GM18505 (cell line): ENCODE measurements at regions not wholly inside any gene's neighbourhood (a gene's known extent, or its start where the extent isn't known, plus 50 kb on each side); places are given as distances from the start of the nearest gene placed in this dataset.

Experiments used
- ATAC-seq: cut with Tn5 transposase; IDR thresholded peaks from one replicate; pipeline ENCODE4 v1.9.1; 2021; ENCODE audit not compliant: unreplicated experiment
- POLR2A ChIP-seq: IDR thresholded peaks from 4 replicates; pipeline ENCODE4 v1.6.1; 2011; ENCODE audit warnings: borderline replicate concordance; ENCODE audit not compliant: insufficient read depth, insufficient read length; ENCODE audit errors: extremely low read depth

GRCh38 chr5:130985776-130986175 lies 179.3 kb downstream of the HINT1 start:
- no peak for TF ChIP-seq POLR2A
- ATAC-seq = no peak

DNA sequence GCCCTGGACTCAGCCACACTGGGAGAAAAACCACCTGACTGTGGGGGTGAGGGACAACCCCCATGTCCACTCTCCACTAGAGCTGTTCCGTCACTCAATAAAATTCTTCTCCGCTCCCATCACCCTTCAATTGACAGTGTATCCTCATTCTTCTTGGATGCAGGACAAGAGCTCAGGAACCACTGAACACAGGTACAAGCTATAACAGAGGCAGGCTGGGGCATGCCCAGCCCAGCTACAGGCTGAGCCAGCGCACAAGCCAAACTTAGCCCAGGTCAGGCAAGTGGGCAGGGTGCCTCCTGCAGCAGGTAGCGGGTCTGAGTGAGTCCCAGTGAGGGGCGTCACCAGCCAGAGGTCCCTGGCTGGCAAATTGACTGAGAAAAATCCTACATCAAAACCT lies 183.4 kb downstream of the HINT1 start:
- TF ChIP-seq POLR2A = no peak
- no peak for ATAC-seq

DNA sequence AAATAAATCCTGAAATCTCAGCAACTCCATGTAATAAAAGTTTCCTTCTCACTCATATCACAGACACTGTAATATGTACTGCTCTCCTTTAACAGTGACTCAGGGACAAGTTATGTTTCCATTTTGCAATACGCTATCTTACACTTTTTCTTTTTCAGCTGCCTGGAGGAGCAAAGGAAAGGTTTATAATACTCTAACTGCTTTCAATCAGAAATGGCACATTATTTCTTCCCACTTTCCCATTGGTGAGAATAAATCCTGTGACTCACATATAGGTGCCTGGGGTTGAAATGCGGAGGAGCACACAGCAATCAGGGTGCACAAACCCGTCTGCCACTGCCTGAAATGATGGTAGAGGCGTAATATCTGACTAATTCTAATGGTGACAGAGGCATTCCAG lies 186.6 kb downstream of the HINT1 start:
- TF ChIP-seq POLR2A = no peak
- no peak for ATAC-seq

GRCh38 chr5:130976493-130976892 lies 188.6 kb downstream of the HINT1 start:
- no peak for TF ChIP-seq POLR2A
- no peak for ATAC-seq

DNA sequence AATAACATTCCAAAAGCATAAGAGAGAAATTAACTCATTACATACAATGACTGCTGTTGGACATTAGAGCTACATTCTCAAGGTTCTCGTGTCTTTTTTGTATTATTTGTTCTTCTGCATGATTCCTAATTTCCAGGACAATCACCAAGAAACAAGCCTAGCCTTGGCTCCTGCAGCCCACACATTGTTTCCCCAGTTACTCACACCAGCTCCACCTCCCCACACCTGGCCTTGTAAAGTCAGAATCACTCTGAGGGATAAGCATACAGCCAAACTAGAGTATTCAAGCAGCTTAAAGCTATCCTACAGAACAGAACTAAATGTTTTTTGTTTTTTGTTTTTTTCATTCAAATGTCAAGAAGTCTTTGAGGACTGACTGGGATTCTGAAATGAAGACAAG lies 189.2 kb downstream of the HINT1 start:
- ATAC-seq = no peak
- TF ChIP-seq POLR2A = no peak

DNA sequence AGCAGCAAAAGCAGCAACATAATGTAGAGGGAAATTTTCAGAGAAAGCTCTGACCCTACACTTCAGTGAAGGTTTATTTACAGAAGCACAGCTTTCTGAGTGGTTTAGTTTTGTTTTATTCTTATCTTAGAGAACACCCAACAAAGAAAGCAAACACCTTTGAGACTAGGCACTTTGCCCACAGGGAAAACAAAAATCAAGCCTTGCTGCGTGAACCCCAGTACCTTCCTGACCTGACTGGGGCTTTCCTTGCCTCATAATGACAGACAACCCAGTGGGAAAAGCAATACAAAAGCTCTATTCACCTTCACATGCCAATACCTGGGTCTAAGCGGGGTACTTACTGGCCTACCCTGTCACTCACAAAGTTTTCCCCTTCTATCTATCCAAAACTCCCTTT lies 189.8 kb downstream of the HINT1 start:
- TF ChIP-seq POLR2A = no peak
- ATAC-seq = no peak

GRCh38 chr5:130974021-130974683 lies 190.9 kb downstream of the HINT1 start:
- TF ChIP-seq POLR2A = no peak

DNA sequence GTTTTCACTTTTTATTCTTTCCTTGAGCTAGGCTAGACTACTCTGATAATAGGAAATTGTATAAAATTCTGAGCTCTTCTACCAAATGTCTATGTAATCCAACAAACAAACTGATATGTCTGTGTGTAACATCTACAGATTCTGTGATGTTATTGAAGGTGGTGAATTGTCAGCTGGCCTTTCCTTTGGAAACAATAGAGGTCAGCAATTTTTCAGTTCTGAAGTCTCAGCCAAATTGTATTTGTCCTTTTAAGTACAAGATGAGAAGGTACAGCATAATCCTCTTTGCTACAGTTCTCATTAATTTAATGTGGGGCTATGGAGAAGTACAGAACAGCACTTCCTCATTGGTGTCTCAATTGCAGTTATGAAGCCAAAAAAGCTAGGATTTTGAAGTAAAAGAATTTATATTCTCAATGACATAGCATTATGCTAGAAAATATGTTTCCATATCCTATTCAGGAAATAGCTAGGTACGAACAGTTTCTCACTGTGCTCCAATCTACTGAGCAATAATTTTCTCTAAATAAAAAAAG lies 198.0 kb downstream of the HINT1 start:
- no peak for ATAC-seq
- TF ChIP-seq POLR2A = no peak

More at GRCh38 chr5:130974021-130974683, 190.9 kb downstream of the HINT1 start:
- ATAC-seq = no peak

DNA sequence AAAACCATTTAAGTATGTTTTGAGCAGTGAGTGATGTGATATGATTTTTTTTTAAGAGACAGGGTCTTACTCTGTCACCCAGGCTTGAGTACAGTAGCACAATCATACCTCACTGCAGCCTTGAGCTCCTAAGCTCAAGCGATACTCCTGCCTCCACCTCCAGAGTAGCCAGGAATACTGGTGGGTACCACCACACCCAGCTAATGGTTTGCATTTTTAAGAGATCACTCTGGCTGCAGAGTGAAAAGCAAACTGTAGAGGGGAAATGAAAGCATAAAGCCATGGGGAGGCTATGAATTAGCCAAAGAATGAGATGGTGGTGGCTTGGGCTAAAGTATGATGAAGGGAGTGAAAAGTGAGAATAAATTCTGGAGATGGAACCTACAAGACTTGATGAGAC lies 199.1 kb downstream of the HINT1 start:
- ATAC-seq = no peak
- TF ChIP-seq POLR2A = no peak

DNA sequence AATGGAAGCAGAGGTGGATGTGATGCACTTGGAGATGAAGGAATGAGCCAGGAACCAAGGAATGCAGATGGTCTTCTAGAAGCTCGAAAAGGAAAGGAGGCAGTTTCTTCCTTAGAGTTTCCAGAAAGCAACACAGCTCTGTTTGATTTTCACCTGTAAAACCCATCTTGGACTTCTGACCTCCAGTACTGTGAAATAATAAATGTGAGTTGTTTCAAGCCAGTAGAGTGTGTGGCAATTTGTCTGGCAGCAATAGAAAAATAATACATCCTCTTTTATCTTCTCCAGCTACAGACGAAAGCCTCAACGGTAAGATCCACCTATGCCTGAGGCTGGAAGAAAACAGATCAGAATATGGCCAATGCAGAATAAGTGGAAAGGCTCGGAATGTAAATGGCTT lies 199.7 kb downstream of the HINT1 start:
- no peak for TF ChIP-seq POLR2A
- no peak for ATAC-seq

DNA sequence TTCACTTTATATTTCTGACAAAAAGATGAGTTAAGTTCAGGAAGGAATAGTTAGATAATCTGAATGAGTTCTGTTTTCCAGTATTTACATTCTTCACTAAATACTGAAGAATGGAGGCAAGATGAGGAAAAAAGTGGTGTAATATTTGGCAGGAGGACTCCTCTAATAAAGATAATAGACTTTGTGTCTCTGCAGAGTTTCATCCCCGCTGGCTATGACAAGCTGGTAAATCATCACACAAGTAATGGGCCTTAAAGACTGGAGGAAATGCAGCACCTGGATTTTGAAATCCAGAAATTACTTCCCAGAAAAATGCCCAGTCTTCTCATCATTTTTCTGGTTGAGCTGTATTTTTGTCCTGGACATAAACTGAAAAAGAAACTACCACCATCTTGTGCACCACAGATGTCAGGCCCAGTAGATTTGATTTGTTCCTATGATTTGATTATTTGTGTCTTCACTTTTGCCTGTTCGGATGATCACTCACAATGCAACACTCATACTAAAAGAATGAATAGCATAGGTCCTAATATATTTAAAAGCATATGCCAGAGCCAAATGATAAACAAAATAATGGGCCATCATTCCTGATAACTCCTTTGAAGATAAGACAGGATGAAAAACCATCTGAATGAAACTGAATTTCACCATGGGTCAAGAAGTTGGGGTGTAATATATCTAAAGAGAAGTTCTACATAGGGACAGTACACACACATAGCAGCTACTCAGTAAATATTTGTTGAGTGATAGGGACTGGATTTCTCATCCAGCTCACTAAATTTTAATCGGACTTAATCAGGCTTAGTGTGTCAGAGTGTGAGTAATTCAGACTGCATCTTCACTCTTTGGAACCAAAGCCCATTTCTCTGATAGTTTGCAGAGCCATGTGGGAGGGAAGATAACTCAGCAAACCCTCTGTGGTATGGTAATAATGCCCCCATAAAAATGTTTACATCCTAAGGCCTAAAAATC lies 200.5 kb downstream of the HINT1 start:
- ATAC-seq = no peak
- no peak for TF ChIP-seq POLR2A

DNA sequence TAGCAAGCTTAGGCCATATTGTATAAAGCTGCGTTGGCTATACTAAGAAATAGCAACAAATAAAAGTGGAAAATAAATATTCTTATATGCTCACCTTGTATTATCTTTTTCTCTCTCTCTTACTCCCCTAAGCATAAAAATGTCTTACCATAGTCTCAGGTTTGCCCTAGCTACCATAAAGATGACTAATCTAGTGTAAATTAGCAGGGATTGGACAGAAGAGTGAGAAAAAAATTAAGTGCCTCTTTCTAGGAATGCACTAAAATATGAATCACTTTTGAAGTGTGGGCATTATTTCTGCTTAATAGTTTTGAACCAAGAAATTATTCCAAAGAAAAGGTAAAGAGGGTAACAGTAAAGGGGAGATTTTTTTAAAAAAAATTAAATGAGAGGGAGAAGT lies 201.3 kb downstream of the HINT1 start:
- no peak for TF ChIP-seq POLR2A
- ATAC-seq = no peak

DNA sequence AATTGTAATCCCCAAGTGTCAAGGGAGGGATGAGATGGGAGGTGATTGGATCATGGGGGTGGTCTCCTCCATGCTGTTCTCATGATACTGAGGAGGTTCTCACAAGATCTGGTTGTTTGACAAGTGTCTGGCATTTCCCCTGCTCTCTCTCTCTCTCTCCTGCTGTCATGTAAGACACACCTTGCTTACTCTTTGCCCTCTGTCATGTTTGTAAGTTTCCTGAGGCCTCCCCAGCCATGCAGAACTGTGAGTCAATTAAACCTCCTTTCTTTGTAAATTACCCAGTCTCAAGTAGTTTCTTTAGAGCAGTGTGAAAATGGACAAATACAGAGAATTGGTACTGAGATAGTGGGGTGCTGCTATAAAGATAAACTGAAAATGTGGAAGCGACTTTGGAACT lies 207.9 kb downstream of the HINT1 start:
- no peak for ATAC-seq
- no peak for TF ChIP-seq POLR2A

DNA sequence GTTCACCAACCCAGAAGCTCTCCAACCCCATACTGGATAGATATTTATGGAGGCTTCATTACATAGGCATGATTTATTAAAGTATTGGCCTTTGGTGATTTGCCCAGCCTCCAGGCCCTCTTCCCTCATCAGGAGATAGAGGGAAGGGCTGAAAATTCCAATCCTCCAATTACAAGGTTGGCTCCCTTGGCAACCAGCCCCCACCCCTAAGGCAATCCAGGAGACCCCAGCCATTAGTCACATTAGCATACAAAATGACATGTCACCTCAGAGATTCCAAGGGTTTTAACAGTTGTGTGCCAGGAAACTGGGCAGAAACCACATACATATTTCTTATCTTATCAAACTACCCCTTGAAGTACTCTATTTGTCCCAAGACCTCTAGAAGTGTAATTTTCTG lies 210.0 kb downstream of the HINT1 start:
- TF ChIP-seq POLR2A = no peak
- ATAC-seq = no peak
